HG02852 (cell line): ENCODE measurements at regions not wholly inside any gene's neighbourhood (a gene's known extent, or its start where the extent isn't known, plus 50 kb on each side); places are given as distances from the start of the nearest gene placed in this dataset.

Source experiments
- ATAC-seq: cut with Tn5 transposase; IDR thresholded peaks from one replicate; pipeline ENCODE4 v1.9.1; 2021; ENCODE audit warnings: mild to moderate bottlenecking, moderate library complexity; ENCODE audit not compliant: unreplicated experiment

DNA sequence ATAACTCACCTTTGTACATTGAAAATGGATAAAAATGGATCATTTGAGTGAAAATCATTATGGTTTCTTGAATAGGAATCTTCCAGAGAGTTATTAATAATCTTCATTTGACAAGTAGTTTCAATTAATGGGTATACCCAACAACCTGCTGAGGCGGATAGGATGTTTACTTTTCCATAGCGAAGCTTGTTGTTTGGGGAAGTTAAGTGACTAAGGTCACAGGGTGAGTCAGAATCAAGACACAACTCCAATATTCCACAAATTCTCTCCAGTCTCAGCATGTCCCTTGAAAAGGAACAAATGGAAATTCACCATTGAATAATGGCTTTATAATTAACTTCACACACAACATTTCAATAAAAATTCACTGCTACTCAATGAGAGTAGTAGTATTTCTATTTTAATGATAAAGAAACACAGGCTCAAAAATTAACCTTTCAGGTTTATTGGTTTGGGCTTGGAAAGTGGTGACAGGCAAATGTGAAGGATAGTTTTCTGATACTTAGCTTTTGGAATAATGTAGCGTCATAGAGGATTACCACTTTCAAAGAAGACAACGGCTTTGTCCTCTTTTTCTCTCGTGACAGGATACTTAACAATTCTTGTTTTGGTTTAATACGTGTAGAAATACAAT is 211.3 kb downstream of the GPD2 start:
- no peak for ATAC-seq

DNA sequence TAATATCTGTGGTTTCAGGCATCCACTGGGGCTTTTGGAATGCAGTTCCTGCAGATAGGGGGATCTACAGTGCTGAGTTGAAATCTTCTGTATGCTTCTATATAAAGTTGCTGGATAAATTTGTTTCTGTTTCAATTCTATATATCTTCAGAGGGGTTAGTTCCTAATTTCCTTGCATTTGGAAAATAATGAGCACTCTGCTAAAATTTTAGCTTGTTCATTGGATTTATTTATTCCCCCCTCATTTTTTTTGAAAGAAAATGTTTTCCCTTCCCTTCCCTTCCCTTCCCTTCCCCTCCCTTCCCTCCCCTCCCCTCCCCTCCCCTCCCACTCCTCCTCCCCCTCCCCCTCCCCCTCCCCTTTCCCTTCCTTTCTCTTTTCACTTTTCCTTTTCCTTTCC is 212.3 kb downstream of the GPD2 start:
- ATAC-seq, result no peak

DNA sequence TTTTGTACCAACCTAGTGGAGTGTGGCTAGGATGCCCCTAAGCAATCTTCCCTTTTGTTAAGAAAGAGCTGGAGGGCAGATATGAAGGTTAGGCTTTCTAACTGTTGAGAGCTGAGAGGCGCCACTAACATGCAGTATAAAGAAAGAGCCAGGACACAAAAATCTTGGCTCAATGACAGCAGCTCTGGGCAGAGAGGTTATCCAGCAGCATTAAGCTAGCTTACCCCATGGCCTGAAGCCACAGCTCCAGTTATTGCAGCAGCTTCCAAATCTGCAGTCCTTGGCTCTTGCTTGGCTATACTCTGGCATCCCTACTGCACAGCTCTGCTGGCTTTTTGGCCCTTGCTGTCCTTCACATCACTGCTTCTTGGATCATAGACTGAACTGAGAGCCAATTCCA is 213.4 kb downstream of the GPD2 start:
- ATAC-seq, result no peak

DNA sequence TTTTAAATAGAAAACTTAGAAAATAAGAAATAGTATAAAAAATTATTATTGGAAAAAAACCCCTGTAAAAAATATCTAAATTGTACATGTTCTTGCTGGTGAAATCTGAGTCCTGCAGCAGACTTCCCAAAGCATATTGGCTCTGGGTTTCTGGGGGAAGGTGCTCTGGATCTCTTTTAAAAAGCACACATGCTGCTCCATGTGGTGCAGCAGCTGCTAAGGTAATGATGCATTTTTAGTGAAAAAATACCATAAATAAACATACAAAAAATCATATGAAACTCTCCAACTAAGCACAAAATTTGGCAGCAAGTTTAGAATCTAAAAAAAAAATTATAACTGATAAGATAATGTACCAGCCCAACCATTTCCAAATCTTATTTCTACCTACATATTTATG is 216.5 kb downstream of the GPD2 start:
- ATAC-seq, result no peak

DNA sequence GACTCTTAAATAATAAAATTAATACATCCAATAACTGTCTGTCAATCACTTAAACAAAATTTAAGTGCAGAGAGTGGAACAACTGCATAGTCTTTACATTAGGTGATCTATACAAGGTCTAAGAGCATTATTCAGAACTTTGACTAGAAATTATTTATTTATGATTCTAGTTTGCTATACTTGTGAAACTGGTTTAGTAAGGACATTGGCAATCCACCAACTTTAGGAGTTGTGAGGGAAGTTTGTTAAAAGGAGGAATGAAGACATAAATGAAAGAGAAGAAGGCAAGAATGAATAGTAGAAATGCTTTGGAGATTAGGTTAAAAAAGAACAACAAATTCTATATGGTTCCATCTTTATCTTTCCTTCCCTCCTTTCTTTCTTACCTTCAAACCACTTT is 217.5 kb downstream of the GPD2 start:
- no peak for ATAC-seq

DNA sequence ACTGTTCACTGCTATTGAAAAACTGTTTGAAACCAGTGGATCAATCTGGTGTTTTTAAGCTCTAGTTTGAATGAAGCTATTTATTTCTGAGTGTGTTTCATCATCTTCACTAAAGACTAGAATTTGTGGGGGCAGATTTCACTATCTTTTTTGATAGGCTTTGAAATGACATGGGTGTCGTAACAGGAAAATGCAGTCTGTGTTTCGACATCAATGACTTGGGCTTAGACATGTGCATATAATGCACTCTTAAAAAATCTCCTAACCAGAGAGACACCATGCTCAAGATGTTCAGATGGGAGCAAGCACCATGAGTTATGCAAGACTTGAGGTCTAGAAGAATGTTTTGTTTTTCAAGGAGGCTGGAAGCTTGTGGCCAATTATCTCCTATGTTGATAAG is 221.6 kb downstream of the GPD2 start:
- ATAC-seq, result no peak

DNA sequence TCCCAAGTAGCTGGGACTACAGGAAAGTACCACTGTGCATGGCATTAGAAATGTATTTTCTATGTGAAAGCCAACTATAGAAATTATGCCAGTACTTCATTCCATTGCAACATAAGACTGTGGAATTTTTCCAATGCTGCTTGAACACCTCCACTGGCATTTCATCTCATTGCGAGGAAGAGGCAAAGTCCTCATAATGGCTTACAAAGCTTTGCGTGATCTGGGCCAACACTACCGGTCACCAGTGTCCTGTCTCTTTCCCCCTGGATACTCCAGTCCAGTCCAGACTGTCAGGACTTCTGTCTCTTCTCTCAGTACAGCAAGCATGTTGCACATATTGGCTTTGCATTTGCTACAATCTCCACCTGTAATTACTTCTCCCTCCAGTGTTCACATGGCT is 223.5 kb downstream of the GPD2 start:
- ATAC-seq, result no peak

DNA sequence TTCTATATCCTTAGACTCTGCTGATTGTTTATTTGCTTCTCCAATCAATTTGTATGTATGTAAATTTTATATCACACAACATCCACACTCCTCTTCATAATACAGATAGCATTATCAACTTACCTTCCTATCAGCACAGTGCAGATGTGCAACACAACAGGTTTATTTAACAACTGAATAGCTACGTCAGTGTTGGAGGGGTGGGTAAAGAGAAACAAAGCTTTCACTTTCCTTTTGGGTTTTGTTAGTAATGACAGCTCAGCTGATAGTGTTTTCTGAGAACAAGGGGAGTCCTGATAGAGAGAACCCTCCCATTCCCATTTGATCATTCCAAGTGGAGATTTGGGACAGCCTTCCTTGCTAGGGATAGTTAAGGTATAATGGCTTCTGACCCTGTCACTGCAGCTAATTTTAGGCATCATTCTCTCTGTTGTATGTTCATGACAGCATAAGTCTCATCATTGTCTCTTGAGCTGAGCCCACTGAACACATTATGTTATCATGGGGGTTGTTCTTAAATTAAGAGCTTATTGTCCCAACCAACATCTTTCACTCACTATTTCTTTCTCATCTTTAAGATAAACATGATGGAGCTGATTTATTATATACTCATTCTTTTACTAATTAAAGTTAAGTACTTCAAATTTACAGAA is 227.7 kb downstream of the GPD2 start:
- peak; percentile 84 for ATAC-seq

DNA sequence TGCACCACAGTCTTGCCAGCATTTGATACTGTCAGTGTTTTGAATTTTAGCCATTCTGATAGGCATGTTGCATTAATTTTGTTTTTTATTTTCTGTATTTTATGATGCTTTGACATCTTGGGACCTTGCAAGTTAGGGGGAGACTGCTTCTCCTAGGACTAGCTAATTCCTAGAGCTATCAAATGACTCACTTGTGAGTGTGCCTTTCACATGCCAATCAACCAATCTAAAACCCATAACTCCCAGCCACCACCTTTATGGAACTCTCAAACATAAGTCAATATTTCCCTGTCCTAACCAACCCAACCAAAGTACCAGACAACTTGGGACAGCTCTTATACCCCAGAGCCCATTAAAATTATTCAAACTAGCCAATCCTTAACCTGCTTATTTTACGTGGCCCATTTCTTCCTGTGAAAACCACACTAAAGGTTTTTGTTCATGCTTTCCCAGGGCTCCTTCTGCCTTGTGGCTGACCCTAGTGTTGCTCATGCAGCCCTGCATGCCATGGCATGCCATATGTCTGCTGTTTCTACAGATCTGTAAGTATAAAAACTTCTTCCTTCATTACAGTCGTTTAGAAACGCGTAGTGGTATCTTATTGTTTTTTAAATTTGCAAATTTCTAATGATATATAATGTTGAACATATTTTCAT is 230.1 kb downstream of the GPD2 start:
- no peak for ATAC-seq

DNA sequence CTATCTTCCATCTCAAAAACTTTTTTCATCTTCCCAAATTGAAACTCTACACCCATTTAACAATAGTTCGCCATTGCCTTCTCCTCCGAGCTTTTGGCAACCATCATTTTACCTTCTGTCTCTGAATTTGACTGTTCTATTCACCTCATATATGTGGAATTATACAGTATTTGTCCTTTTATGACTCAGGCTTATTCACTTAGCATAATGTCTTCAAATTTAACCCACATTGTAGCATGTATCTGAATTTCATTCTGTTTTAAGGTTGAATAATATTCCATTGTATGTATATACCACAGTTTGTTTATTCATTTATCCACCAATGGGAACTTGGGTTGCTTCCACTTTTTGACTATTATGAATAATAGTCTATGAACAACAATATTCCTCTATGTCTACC is 233.9 kb downstream of the GPD2 start:
- ATAC-seq, result no peak

DNA sequence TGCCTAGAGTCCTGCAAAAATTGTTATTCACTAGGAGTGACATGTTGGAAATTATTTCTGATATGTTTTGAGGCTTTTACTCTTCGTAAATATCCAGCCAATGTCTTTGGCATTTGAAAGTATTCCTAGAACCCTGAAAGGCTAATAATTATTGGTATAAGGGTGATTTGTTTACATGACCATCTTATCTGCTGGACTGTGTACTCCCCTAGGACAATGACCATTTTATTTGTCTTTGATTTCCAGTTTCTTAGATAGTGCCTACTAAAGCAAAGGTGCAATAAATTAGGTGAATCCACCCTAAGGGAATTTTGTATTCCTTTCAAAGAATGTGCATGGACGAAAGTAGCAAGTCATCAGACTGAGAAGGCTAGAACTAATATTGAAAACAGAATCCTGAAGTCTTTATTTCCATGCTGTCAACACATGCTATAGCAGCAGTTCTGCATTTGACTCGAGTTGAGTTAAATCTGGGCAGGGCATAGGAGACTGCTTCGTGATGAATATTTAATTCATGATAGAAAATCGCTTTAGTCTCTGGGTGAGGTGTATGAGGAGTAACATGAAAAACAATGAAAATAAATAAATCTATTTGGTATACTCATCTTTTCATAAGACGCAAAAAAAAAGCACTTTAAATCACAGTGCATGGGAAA is 235.7 kb downstream of the GPD2 start:
- no peak for ATAC-seq

DNA sequence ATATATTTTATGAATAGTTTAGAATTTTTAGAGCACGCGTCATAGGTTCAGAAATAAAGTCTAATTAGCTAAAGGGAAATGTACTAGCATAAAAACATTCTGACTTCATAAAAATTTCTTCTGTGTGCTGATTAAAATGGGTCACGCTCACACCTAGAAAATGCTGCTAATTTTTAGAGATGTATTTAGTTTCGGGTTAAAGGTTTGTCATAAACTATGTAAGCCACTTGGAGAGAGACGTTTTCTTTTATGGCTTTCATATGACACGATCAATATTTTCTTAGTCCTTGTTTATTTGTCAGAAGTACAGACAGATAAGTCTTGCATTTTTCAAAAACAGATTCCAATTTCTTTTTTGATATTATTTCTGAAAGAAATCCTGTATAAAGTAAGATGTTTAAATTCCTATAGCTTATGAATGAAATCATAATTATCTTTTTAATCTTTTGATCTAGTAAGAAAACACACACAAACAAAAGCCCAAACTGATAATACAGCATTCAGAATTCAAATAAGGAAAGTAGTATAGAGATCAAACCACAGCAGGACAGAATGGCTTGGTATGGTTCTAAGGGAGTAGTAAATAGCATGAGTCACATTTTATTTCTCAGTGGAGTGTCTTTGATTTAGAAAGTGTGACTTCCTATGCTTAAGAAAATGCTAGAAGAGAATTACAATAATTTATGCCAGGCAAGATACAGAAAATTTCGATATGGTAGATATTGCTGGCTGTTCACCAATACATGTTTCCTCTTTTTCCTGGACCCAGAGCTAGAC is 236.6 kb downstream of the GPD2 start:
- no peak for ATAC-seq

DNA sequence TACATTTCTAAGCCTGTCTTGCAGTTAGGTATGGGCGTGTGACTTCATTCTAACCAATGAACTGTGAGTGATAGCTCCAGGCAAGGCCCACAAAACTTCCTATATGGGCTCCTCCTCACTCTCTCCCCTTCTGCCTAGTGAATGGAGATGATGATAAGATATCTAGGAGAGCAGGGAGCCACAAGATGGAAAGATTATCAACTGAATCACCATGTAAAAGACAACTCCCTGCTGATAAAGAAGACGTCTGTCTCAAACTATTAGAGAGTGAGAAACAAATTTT is 237.1 kb downstream of the GPD2 start:
- no peak for ATAC-seq

DNA sequence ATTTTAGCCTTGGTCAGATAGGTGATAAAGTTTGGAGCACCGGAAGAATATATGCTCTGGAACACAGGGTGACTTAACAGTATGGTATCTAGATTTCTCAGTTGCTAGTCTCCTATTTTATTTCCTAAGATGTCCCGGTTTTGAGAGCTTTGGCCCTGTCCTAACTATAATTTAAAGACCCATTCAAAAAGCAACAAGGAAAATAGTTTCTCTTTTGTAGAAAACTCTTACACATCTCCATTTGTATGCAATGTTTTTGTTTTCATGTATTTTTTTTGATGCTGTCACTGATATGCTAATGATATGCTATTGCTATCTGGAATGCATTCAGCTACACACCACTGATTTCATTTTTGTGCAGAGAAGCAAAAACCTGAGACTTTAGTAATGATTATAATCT is 237.8 kb downstream of the GPD2 start:
- no peak for ATAC-seq

DNA sequence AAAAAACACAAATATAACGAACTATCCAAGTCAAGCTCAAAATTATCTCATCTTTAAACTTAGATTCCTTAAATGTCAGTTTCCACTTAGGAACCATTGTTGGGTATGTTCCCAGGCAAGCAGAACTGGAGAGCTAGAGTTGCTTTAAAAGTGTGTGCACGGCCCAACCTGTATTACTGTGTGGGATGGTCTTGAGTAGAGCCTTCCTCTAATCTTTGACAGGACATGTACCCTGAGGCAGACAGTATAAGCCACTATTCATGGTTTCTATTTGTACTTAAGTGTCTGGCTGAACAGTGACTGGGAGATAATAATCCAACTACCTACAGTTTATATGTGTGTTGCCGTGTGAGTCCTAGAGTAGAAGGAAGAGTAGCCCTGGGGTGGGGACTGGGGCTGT is 239.7 kb downstream of the GPD2 start:
- ATAC-seq, result no peak

DNA sequence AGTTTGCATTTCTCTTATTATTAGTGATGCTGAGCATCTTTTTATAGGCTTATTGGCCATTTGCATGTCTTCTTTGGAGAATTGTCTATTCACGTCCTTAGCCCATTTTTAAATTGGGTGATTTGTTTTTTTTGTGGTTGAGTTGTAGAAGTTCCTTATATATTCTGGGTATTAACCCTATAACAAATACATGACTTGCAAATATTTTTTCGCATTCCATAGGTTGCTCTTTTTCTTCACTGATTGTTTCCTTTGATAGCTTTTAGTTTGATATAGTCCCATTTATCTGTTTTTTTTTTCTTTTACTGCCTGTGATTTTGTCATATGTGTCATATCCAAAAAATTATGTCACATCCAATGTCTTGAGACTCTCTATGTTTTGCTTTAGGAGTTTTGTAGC is 243.6 kb downstream of the GPD2 start:
- ATAC-seq, result no peak

DNA sequence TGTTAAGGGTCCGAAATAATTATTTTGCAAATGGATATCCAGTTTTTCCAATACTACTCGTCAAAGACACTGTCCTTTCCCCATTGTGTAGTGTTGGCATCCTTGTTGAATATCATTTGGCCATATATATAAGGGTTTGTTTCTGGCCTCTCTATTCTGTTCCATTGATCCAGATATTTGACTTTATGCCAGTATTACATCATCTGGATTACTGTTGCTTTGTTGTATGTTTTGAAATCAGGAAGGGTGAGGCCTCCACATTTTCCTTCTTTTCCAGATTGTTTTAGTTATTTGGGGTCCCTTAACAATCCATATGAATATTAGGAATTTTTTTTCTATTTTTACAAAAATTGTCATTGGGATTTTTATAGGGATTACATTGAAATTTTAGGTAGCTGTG is 244.1 kb downstream of the GPD2 start:
- no peak for ATAC-seq

DNA sequence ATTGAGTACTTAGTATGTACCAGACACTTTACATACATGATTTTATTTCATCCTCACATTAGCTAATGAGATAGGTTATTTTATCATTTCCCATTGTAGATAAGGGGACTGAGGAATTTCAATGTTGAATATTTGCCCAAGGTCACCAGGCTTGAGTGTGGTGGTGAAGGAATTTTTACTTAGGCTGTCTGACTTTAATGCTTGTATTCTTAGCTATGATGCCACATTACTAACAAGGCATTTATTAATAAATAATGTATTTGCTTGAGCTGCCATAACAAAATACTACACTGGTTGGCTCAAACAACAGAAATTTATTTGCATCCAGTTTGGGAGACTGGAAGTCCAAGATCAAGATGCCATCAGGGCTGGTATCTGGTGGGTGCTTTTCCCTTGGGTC is 250.9 kb downstream of the GPD2 start:
- ATAC-seq, result no peak

DNA sequence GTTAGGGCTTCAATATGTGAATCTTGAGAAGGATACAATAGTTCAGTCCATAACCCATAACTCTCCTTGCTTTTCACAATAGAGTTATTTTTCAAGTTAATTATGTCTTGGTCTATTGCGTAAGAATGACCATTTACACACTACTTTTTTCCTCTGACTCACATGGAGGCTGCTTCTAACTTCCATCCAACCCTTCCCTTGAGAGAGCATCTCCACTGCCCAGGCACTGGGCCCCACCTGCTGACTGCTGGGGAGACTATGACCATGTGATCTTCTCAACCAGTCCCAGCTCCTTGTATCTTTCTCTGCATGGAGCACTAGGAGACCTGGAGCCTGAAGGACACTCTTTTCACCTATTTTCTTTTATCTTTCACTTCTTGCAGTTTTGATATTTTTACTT is 251.5 kb downstream of the GPD2 start:
- no peak for ATAC-seq

DNA sequence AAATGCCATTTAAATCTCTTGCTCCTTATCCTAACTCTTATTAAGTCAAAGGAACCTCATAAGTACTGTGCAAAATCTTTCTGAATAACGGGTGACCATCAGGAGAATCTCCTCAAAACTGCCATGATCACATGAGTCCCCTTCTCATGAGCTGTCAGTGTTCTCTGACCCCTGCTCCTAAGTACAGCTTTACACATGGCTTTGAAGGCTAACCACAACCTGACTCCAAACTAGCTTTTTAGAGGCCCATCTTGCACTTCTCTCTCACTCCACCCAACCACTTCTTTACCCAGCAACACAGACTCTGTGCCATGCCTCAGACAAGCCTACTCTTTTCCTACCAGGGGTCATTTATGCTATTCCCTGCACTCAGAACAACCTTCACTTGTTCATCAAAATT is 253.8 kb downstream of the GPD2 start:
- ATAC-seq, result no peak

DNA sequence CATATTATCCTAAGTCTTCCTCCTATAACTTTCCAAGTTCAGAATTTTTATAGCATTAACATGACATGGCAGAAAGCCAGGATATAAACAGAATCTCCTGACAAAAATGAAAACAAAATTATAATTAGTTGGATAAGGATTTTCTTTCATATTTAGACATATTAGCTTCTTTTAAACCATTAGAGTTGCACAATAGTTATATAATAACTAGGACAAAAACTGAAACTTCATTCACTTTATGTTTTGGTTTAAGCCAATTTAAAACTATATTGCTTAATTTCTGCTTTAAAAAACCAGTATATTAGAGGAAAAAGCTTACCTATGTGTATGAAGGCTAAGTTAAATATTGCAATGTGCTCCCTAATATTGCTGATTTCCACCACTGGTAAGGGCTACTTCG is 254.8 kb downstream of the GPD2 start:
- no peak for ATAC-seq

DNA sequence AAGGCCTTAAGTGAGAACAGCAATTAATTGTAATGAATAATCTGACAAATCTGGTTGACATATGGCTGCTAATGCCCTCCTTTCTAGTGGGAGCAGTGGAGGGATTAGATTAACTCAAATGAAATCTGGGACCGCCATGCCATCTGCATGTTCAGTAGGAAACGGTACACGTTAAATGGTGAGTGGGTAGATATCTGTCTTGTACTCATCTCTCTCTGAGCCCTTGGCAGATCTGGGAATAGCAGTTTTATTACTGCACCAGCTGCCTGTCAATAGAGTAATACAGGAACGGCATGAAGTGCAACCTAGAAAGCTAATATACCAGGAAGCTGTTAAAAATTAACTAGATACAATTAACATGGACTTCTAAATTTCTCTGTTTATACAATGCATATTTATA is 258.8 kb downstream of the GPD2 start:
- ATAC-seq, result no peak
